ENCODE measurements at regions not wholly inside any gene's neighbourhood (a gene's known extent, or its start where the extent isn't known, plus 50 kb on each side); places are given as distances from the start of the nearest gene placed in this dataset.

- Mint-ChIP-seq H3K4me1 (no peaks in the 10 kb centered on the region), H3K9me3 (no peaks in the 10 kb centered on the region), H3K27ac (no peak overlapping the region), H3K4me3 (no peak overlapping the region), H3K36me3 (ENCODE audit: low read depth) (no peaks in the 10 kb centered on the region), H3K27me3 (ENCODE audit: insufficient read depth, low read depth, poor library complexity) (no peaks in the 10 kb centered on the region)
- Histone ChIP-seq H3F3A (replicated peaks; ENCODE audit: low read depth) (no peaks in the 10 kb centered on the region), H3K27me3 (ENCODE audit: insufficient read depth) (no peaks in the 10 kb centered on the region), H4K20me1 (replicated peaks; ENCODE audit: insufficient read depth) (no peaks in the 10 kb centered on the region), H3K36me3 (ENCODE audit: insufficient read depth) (no peaks in the 10 kb centered on the region), H2AFZ (no peak overlapping the region), H3K4me1 (ENCODE audit: insufficient read depth) (no peaks in the 10 kb centered on the region), H3K4me2 (no peak overlapping the region), H3K79me2 (replicated peaks; ENCODE audit: insufficient read depth) (no peaks in the 10 kb centered on the region), H3K4me3 (no peak overlapping the region), H3K9me2 (ENCODE audit: insufficient read depth) (0 out of 2 replicates have a peak, but pooled peaks cover 3% of the 10 kb centered on the region), H3K27ac (ENCODE audit: low read depth) (no peak overlapping the region)
- ATAC-seq (no peak), DNase-seq (ENCODE audit: low spot score) (no peak)
- TF ChIP-seq ZNF331 (CRISPR knock-in tag; IDR thresholded peaks at IDR 0.05; ENCODE audit: low read depth) (no peak), ZNF462 (CRISPR knock-in tag; IDR thresholded peaks at IDR 0.05) (no peak), CREB1 (CRISPR knock-in tag; IDR thresholded peaks at IDR 0.05; ENCODE audit: low read depth) (no peak), JUNB (IDR thresholded peaks at IDR 0.05; ENCODE audit: unreplicated experiment) (no peak), REST (IDR thresholded peaks at IDR 0.05; ENCODE audit: unreplicated experiment) (no peak), ETS1 (IDR thresholded peaks at IDR 0.05) (no peak), NANOG (IDR thresholded peaks at IDR 0.05; ENCODE audit: borderline replicate concordance) (no peak), POLR2AphosphoS5 (IDR thresholded peaks at IDR 0.05; ENCODE audit: low read depth) (no peak), STAT1 (IDR thresholded peaks at IDR 0.05; ENCODE audit: unreplicated experiment) (no peak), ZNF114 (CRISPR knock-in tag; IDR thresholded peaks at IDR 0.05) (no peak), CTCF (conservative IDR thresholded peaks at IDR 0.05; ENCODE audit: low read depth in 2 of 2) (no peak)
These were observed 1768.7 kb downstream of the BRINP3 start for GRCh38 chr1:188708795-188709535.

All from GM23338 (cell line).